Stomach (tissue), 4 donors: ENCODE measurements at regions not wholly inside any gene's neighbourhood (a gene's known extent, or its start where the extent isn't known, plus 50 kb on each side); places are given as distances from the start of the nearest gene placed in this dataset.
A peak's percentile ranks its signal among the peaks of the same experiment; 100 is the strongest.

Experiments used
- CTCF ChIP-seq, 7 experiments: fragments of 450-650 bp in 4 of 7; fragments of 200-600 bp in 3 of 7; sonication (generic) in 3 of 7; IDR thresholded peaks; one replicate each; pipeline ENCODE4 v1.5.1; 2016 to 2019; ENCODE audit warnings: antibody characterized with exemption in 7 of 7, control low read depth in 2 of 7, mild to moderate bottlenecking in 1 of 7
- EP300 ChIP-seq: sonication (generic); formaldehyde crosslinking; IDR thresholded peaks from one replicate; pipeline ENCODE4 v1.6.1; 2017; ENCODE audit warnings: antibody characterized with exemption
- POLR2A ChIP-seq, 4 donors: fragments of 450-650 bp; IDR thresholded peaks; one replicate each; pipeline ENCODE4 v1.6.1; 2016; ENCODE audit warnings: antibody characterized with exemption in 4 of 4, control low read depth in 2 of 4, mild to moderate bottlenecking in 1 of 4, moderate library complexity in 1 of 4
- POLR2AphosphoS5 ChIP-seq, 3 donors: sonication (generic); formaldehyde crosslinking; IDR thresholded peaks; one replicate each; pipeline ENCODE4 v1.6.1; 2016; ENCODE audit warnings: antibody characterized with exemption in 3 of 3

DNA sequence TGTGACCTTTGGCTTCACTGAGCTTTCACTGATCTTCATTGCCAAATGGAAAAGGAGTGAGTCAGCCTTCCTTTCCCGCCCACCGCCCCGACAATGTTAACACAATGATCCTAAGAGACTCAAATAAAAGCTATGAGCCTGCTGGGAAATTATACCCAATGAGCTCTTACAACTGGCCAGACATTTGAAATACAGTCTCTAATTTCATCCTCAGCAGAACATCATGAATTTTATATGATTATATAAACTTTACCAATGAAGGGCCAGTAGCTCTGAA is 252.5 kb downstream of the SIPA1L2 start:
- TF ChIP-seq CTCF (IDR thresholded peaks at IDR 0.05) = no peak
- TF ChIP-seq POLR2AphosphoS5 (IDR thresholded peaks at IDR 0.05) = peak in 1 of 3 donors; percentile 50
- TF ChIP-seq EP300 = no peak
- no peak for TF ChIP-seq POLR2A (IDR thresholded peaks at IDR 0.05)
